NCI-H2227 treated with DMSO at 0.1 percent for 48 hours (cell line): ENCODE measurements at regions not wholly inside any gene's neighbourhood (a gene's known extent, or its start where the extent isn't known, plus 50 kb on each side); places are given as distances from the start of the nearest gene placed in this dataset.

Experiments used
- DNase-seq: peaks from one replicate; lab custom pipeline; 2025; lab: John Stamatoyannopoulos, UW

DNA sequence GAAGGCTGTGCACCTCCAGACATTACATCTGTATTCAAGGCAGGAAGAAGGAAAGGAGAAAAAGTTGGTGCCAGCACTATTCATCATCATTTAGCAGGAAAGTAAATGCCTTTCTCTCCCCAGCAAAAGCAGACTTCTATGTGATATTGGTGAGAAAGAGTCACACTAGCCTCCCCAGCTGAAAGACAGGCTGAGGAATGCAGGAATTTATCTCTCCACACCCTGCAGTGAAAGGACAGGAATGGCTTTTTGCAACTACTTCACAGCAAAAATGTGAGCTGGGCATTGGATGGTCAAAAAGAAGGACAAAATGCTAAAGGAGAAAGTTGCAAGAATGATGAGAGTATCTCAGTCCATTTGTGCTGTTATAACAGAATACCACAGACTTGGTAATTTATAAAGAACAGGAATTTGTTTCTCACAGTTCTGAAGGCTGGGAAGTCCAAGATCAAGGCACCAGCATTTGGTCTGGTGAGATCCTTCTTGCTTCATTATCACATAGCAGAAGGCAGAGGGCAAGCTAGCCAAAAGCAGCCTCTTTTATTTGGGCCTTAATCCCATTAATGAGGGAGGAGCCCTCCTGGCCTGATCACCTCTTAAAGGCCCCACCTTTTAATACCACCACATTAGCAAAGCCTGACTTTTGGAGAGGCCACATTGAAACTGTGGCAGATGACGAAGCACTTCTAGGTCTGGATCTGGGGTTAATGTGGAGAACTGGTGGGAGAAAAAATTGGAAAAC is 388.1 kb upstream of the SLC14A2 start:
- DNase-seq: no peak

DNA sequence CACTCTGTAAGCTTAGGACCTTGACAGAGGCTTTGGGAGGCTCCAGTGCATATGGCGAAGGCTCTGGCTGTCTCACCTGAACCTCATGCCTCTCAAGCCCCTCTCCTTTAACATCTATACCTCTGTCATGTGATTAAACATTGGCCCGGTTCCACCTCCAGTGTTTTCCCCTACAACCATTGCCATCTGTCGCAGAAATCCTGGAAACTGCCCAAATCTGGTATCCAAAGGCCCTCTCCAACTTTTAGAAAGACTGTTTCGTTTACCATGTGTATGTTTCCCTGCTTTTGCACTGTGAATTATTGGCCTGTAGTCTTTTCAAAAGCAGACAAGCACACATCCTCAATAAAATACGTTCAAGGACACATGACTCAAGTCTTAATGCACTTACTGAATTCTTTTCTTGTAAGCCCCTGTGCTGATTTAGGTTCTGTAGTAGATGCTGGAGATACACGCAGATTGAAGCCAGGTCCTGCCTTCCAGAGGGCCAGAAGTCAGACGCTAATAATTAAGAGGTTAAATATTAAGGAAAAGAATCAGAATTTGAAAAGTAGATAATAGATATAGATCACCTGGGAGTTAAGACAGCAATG is 386.4 kb upstream of the SLC14A2 start:
- no peak for DNase-seq

GRCh38 chr18:45231617-45232016 is 383.7 kb upstream of the SLC14A2 start:
- no peak for DNase-seq

DNA sequence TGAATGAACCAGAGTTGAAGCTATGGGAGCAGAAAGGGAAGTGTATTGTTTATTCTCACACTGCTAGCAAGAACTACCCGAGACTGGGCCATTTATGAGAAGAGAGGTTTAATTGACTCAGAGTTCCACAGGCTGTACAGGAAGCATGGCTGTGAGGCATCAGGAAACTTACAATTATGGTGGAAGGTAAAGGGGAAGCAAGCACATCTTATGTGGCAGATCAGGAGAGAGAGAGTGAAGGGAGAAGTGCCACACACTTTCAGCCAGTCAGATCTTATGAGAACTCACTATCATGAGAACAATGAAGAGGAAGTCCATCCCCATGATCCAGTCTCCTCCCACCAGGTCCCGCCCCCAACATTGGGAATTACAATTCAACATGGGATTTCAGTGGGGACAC is 383.2 kb upstream of the SLC14A2 start:
- no peak for DNase-seq

- no peak for DNase-seq
These were observed 378.6 kb upstream of the SLC14A2 start for GRCh38 chr18:45236676-45237075.

DNA sequence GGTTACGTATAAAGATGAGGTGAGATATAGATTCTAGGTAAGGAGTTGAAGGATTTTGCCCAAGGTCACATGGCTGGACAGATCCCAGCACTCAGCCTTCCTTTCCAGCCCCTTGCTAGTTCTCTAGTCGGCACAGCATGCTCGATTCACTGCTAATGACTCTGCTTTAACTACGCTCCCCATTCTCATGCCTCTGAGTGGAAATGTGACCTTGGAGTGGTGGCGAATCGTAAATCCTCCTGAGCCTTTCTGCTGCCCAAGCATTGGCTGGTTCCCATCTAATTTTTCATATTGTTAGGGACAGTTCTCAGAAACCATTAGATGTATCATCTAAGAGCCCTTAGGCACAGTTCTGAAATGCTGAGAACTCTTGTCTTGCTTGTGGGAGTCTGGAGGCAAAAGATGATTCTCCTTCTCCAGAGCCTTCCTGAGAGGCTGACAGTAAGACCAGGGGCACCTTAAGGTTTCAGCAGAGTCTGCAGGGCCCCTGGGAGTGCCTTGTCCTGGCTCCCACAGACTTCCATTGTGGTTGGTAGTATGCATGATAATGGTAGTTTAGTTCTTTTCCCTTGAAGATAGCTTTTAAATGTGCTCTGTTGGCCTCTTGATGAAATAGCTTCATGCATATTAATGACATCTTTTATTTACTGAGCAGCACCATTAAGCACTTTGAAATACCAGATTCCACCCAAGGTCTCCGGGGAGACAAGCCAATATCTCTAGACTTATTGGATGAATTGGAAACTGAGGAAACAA is 377.8 kb upstream of the SLC14A2 start:
- no peak for DNase-seq

DNA sequence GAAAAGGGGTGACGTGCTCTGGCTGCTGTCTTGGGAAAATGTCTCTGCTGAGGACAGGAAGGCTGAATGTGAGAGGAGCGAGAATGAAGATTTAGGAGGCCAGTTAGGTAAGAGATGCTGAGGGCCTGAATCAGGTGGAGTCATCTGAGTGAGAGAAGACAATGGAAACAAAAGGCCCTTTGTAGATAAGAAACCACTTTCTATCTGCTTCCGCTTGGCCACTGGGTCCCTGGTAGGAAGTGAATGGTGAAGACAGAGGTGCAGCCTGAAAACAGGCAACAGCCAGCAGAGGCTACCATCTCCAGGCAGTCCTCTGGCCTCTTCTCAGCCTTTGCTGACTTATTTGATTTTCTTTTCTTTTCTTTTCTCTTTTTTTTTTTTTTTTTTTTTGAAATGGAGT is 374.0 kb upstream of the SLC14A2 start:
- DNase-seq: no peak

GRCh38 chr18:45241982-45242565 is 373.2 kb upstream of the SLC14A2 start:
- DNase-seq: no peak

DNA sequence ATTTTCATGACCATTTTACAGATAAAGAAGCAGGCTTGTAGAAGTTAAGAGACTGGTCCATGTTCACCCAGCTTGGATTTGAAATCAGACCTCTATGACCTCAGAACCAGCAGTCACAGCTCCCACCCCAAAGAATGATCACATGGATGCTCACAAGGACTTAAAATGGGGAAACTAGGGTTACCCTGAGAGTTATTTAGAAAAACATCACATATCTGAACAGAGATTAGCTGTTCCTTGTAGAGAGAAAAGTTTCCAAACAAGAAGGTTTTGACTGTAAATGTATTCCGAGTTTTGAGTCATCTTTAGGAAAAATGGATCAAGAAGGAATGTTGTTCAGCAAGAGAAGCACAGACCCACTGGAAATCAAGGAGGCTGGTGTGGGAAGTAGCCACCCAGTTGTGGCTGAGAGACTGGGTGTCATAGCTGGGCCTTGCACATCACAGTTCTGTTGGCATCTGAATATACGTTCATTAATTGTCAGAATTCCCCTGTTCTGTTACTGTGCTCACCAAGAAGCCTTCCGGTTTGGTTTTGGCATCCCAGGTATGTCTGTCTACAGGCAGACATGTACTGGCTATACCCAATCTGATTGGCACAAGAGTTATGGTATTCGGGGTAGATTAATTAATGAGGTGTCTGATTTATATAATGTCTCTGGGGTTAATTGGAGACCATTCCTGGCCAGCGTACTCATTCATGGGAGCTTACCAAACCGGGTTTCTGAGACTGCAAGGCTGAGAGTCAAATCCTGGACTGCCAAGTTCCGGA is 371.8 kb upstream of the SLC14A2 start:
- no peak for DNase-seq

GRCh38 chr18:45245091-45245511 is 370.2 kb upstream of the SLC14A2 start:
- DNase-seq: peak; percentile 69

- no peak for DNase-seq
These were observed 366.9 kb upstream of the SLC14A2 start for GRCh38 chr18:45248240-45248903.

GRCh38 chr18:45249246-45249661 is 366.0 kb upstream of the SLC14A2 start:
- DNase-seq: no peak

- DNase-seq: no peak
These were observed 364.8 kb upstream of the SLC14A2 start for GRCh38 chr18:45250479-45250878.

GRCh38 chr18:45251236-45251635 is 364.0 kb upstream of the SLC14A2 start:
- no peak for DNase-seq

DNA sequence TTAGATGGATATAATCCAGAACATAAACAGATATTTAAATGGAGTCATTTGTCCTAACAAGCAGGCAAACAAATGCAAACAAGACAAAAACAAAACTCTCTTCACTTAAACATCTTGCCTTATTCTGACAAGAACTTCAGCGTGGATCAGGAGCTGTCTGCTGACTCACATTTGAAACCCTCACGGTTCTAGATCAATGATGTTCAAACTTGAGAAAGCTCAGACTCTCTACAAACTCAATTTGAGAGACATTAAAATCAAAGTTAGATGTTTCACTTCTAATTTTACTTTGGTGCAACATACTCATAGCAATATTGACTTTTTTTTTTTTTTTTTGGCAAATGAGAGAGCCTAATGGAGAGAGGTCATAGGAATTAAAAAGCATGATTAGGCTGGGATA is 362.8 kb upstream of the SLC14A2 start:
- no peak for DNase-seq

- DNase-seq: no peak
These were observed 362.2 kb upstream of the SLC14A2 start for GRCh38 chr18:45253056-45253565.

- DNase-seq: no peak
These were observed 361.1 kb upstream of the SLC14A2 start for GRCh38 chr18:45253973-45254708.

GRCh38 chr18:45254709-45255082 is 360.6 kb upstream of the SLC14A2 start:
- DNase-seq: no peak

DNA sequence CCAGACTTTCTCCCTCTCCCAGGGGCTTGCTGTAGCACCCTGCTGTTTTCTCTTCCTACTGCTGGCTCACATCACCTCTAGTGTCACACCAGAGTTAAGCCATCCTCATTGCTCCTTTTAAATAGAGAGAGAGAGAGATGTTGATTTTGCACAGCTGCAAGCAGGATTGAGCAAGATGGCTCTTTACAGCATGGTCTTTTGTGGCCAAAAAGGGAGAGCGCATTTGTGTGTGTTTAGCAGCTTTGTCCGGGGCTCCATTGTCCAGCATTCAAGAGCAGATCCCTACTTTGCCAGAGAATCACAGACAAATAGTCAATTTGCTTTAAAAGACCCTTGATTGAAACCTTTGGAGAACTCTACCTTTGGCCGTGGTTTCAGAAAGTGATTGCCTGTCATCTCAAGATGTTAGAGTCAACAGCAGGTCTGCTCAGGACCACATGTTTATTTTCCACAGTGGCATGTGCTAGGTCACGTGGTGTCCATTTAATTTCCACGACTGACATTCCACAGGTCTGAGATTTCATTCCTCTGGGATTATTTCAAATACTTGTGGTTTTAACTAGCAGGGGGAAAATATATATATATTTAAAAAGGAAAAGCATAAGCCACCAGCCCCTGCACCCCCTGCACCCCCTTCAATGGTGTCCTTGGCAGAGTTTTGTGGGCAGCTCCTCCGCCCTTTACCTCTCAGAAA is 359.9 kb upstream of the SLC14A2 start:
- no peak for DNase-seq

- DNase-seq: no peak
These were observed 355.2 kb upstream of the SLC14A2 start for GRCh38 chr18:45260125-45260524.
